ENCODE measurements at regions not wholly inside any gene's neighbourhood (a gene's known extent, or its start where the extent isn't known, plus 50 kb on each side); places are given as distances from the start of the nearest gene placed in this dataset.

GRCh38 chr6:120147071-120147871 is 797.7 kb upstream of the MAN1A1 start:
- Histone ChIP-seq H3K27me3 (ENCODE audit: insufficient read depth) (no peaks in the 10 kb centered on the region), H2AFZ (peak overlapping the region; percentile 86; the same call in 1 of the 2 replicates), H3K79me2 (replicated peaks; ENCODE audit: insufficient read depth) (no peaks in the 10 kb centered on the region), H3K36me3 (ENCODE audit: insufficient read depth) (no peaks in the 10 kb centered on the region), H3F3A (replicated peaks; ENCODE audit: low read depth) (no peaks in the 10 kb centered on the region), H3K4me3 (no peak overlapping the region), H3K27ac (ENCODE audit: low read depth) (no peak overlapping the region), H4K20me1 (replicated peaks; ENCODE audit: insufficient read depth) (no peaks in the 10 kb centered on the region), H3K9me2 (ENCODE audit: insufficient read depth) (no peaks in the 10 kb centered on the region), H3K4me1 (ENCODE audit: insufficient read depth) (no peaks in the 10 kb centered on the region), H3K4me2 (no peak overlapping the region)
- H3K4me3 Mint-ChIP-seq: no peak overlapping the region
- peaks cover 4% of the 10 kb centered on the region for H3K27me3 Mint-ChIP-seq (ENCODE audit: insufficient read depth, low read depth, poor library complexity)
- H3K27ac Mint-ChIP-seq: no peak overlapping the region
- H3K9me3 Mint-ChIP-seq: peaks cover 8% of the 10 kb centered on the region
- no peak for ATAC-seq
- H3K4me1 Mint-ChIP-seq: no peaks in the 10 kb centered on the region
- TF ChIP-seq EZH2 (IDR thresholded peaks at IDR 0.05; ENCODE audit: low read depth, unreplicated experiment): no peak
- no peak for TF ChIP-seq NANOG (IDR thresholded peaks at IDR 0.05; ENCODE audit: borderline replicate concordance)
- peak; percentile 52 to 59 for TF ChIP-seq CTCF (conservative IDR thresholded peaks at IDR 0.05; ENCODE audit: low read depth in 2 of 2)
- no peak for TF ChIP-seq ETS1 (IDR thresholded peaks at IDR 0.05)
- no peak for TF ChIP-seq ZNF114 (CRISPR knock-in tag; IDR thresholded peaks at IDR 0.05)
- peaks cover 4% of the 10 kb centered on the region; the same call in 2 of the 3 replicates for H3K36me3 Mint-ChIP-seq (ENCODE audit: low read depth)
- peak; percentile 15 for DNase-seq (ENCODE audit: low spot score)

GRCh38 chr6:120141601-120142000 is 792.0 kb upstream of the MAN1A1 start:
- ATAC-seq: no peak
- Histone ChIP-seq H3K79me2 (replicated peaks; ENCODE audit: insufficient read depth) (no peaks in the 10 kb centered on the region), H3K36me3 (ENCODE audit: insufficient read depth) (no peaks in the 10 kb centered on the region), H2AFZ (no peak overlapping the region), H3K4me2 (no peak overlapping the region), H3F3A (replicated peaks; ENCODE audit: low read depth) (no peaks in the 10 kb centered on the region), H4K20me1 (replicated peaks; ENCODE audit: insufficient read depth) (no peaks in the 10 kb centered on the region), H3K27ac (ENCODE audit: low read depth) (no peak overlapping the region), H3K4me3 (no peak overlapping the region), H3K9me2 (ENCODE audit: insufficient read depth) (peaks cover 5% of the 10 kb centered on the region; the same call in 1 of the 2 replicates), H3K4me1 (ENCODE audit: insufficient read depth) (no peaks in the 10 kb centered on the region), H3K27me3 (ENCODE audit: insufficient read depth) (no peaks in the 10 kb centered on the region)
- no peaks in the 10 kb centered on the region for H3K36me3 Mint-ChIP-seq (ENCODE audit: low read depth)
- DNase-seq (ENCODE audit: low spot score): peak; percentile 8
- no peak overlapping the region for H3K27ac Mint-ChIP-seq
- 0 out of 3 replicates have a peak, but pooled peaks cover 3% of the 10 kb centered on the region for H3K4me1 Mint-ChIP-seq
- H3K4me3 Mint-ChIP-seq: no peak overlapping the region
- H3K27me3 Mint-ChIP-seq (ENCODE audit: insufficient read depth, low read depth, poor library complexity): no peaks in the 10 kb centered on the region
- no peaks in the 10 kb centered on the region for H3K9me3 Mint-ChIP-seq
- TF ChIP-seq ZNF114 (CRISPR knock-in tag; IDR thresholded peaks at IDR 0.05): no peak
- TF ChIP-seq ZNF462 (CRISPR knock-in tag; IDR thresholded peaks at IDR 0.05): no peak
- TF ChIP-seq ZNF331 (CRISPR knock-in tag; IDR thresholded peaks at IDR 0.05; ENCODE audit: low read depth): no peak
- TF ChIP-seq EZH2 (IDR thresholded peaks at IDR 0.05; ENCODE audit: low read depth, unreplicated experiment): no peak
